Activated CD8-positive, alpha-beta memory T cell treated with anti-CD3 and anti-CD28 coated beads for 36 hours (primary cell): ENCODE measurements at regions not wholly inside any gene's neighbourhood (a gene's known extent, or its start where the extent isn't known, plus 50 kb on each side); places are given as distances from the start of the nearest gene placed in this dataset.

Experiments
- CTCF ChIA-PET: fragments of 350-600 bp; sonication (Branson Sonifier 250); formaldehyde crosslinking; loops from one replicate; lab custom pipeline; 2021; ENCODE audit warnings: antibody characterized with exemption; lab: Charles Lee
- POLR2A ChIA-PET: fragments of 350-600 bp; sonication (Branson Sonifier 250); formaldehyde crosslinking; loops from one replicate; lab custom pipeline; 2021; ENCODE audit warnings: antibody characterized with exemption; lab: Charles Lee

DNA sequence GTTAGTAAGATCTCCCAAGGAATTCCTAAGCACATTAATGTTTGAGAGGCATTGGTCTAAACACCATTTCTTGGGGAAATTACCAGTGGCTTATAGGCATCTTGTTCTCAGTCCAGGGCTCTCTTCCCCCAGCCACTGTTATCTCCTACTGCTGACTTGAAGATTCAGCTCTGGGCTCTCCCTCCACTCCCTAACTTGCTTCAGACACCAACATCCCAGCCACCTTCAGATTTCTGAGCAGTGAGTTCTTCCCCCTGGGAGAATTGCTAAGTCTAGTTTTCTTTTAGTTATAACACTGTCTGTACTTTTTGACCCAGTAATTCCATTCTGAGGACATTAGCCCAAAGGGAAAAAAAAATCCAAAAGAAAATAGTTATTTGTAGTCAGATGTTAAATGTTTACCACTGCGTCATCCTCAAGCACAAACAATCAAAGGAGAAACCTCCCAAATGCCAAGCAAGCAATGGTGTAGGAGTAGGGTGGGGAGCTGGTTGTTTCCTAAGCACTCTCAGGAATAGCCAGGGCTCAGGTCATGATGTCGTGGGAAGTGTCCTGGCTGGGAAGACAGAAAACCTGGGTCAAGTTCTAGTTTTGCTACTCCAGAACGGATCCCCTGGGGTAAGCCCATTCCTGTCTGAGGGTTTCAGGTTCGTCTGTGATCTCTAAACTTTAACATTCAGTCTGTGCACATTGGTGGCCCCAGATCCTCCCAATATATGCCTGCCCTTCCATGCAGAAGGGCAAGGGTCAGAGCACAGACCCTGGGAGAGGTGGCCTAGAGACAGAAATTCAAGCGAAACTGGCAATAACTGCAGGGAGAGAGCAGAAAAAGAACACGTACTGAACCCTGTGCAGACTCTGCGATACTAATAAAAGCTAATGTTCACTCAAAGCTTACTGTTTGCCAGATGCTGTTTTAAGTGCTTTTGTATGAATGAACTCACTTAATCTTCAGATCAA lies 191.1 kb upstream of the FGGY start:
- ChIA-PET CTCF (no interaction called here), POLR2A (no interaction called here)

DNA sequence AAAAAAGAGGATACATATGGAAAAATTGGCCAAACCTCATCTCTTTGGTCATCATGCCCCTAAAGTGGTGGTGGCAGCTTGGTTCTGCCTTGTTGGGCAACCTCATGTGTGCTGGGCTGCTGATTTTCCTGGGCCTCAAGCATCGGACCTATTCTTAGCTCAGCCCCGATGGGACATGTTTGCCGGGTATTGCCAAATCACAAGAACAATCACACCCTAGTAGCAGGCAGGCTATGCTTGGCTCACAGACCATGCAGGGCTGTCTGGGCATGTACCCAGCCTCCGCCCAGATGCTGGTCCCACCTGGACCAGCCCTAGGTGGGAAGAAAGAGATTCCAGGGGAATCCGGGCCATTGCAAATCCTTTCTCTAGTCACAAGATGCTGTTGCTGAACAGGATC lies 189.4 kb upstream of the FGGY start:
- CTCF ChIA-PET, result interaction anchor here (0.5 kb wide), 1 partner anchor 369 kb away, joined by 4 read pairs; no protein-coding TSS in a partner anchor

DNA sequence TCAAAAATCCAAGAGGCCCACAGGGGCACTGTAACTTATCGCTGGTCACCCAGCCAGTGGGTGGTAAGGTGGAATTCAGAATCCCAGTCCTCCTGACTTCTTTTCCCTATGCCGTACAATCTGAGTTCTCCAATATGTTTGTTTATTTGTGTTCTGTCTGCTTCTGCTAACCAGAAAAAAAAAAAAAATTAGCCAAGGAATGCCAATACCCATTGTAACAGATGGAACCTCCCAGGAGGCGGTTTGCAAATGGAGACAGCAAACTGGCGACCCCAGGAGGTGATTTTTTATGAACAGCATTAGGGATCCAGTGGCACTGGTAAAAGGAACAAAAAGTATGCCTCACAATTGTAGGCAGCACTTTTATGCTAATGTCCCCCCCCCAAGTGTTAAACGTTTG lies 189.0 kb upstream of the FGGY start:
- CTCF ChIA-PET, result no interaction called here
- POLR2A ChIA-PET, result no interaction called here

More for the DNA sequence above, 189.4 kb upstream of the FGGY start:
- POLR2A ChIA-PET, result no interaction called here

DNA sequence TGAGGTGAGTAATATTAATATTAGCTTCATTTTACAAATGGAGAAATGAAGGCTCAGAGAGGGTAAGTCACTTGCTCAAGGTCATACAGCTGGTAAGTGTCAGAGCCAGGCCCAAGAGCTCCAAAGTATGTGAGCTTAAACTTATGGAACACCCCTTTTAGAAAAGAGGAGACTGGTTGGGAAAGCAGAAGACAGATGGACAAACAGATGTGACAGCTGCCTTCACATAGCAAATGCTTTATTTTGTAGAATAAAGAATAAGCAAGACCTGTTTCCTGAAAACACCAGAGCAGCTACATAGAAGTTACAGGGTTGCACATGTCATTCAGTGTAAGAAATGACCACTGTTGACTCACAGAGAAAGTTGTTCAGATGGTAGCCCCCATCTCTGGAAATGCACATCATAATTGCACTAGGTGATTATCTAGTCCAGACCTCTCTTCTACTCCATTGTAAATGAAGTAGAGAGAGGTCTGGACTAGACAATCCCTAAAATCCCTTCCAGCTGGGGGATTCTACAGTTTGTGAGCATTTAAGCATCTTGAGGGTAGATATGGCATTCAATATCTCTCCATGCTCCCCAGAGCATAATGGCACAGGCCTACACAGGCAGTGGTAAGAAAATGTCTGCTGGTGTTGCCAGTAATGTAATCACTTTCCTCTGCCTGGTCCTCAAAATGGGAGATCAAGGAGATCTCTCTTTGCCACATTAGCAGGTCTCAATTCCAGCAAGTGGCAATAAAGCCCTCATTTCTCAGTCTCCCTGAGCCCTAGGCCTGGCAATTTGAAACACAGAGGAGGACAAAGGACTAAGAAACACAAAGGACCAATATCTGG lies 188.2 kb upstream of the FGGY start:
- POLR2A ChIA-PET, result no interaction called here
- CTCF ChIA-PET, result no interaction called here

DNA sequence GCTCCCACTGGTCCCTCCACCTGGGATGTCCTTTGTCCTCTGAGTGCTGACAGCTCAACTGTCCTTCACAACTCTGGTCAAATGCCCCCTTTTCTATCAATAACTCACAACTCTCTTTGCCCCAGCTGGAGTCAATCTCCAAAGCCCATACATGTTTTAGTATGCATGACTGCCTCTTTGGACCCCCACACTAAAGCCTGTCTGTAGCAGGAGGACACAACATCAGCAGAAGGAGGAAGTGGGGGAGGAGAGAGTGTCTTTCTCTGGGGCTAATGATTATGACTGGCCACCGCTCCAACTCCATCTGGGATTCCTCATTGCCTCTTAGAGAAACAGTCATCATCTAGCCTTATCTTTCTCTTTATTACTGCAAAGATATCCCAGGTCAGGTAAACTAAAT lies 186.6 kb upstream of the FGGY start:
- ChIA-PET CTCF (no interaction called here), POLR2A (no interaction called here)

DNA sequence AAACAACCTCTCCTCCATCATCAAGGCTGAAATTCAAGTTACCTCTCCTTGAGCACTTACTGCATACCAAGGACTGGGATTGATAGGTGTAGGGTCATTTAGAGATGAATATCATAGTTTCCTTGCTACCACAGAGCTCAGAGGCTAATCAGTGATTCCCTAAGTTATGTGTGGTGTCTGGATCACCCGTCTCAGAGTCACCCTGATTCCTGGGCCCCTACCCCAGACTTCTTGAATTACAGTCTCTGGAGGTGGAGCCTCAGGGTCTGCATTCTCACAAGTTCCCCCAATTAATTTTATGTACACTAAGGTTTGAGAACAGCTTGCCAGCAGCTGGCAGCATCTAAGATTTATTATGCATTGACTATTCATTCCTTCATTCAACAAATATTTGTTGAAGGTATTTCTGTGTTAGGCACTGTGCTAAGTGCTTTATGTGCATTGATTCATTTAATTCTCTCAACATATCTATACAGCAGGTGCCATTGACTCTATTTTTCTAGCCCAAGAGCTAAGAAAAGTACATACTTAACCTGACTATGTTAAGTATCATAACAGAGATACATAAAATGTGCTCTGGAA lies 182.9 kb upstream of the FGGY start:
- CTCF ChIA-PET, result interaction anchor here (1.2 kb wide), 1 partner anchor 17 kb away, joined by 3 read pairs; no protein-coding TSS in a partner anchor
- POLR2A ChIA-PET, result no interaction called here

DNA sequence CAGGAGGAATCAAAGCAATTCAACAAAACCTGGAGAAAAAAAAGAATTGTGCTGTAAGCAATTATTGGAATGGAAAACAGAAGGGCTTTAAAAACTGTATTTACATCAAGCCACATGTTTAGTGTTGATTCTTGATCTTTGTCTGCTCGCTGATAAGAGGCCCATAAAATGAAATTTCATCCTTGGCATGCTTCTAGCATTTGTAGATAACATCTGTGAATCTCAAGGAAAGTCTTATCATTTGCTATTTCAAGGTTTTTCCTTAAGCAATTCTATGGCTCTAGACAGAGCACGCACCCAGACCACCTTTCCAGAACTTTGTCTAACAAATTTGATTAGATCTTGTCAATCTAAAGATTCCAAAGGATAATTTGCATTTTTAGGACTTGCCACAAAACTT lies 181.0 kb upstream of the FGGY start:
- CTCF ChIA-PET, result no interaction called here

DNA sequence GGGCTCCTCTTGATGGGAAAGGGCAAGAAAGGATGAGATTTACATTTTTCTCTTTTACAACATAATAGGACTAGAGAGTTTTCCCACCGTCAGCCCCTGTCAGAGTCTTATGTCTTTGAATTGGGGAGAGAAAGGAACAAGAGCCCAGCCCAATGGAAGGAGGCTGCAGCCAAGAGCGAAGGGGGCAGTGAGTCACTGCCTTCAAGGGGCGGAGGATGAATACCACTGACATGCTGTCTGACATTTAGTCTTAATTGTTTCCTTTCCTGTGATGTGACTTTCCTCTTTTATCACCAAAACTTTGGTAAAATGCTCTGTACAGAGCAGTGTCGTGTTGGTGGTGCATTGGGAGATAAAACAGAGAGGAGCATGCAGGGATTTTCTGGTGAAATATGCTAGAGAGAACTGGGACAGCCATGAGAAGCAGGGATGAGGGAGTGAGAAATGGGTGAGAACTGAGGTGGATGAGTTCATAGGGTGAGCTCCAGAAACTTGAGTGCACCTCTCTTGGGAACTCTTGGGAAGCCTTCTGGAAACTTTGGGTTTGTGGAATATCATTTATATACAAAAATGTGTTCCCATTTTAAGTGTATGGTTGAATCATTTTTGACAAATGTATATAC lies 179.9 kb upstream of the FGGY start:
- CTCF ChIA-PET, result no interaction called here
- POLR2A ChIA-PET, result no interaction called here

More for the DNA sequence above, 181.0 kb upstream of the FGGY start:
- POLR2A ChIA-PET, result no interaction called here

DNA sequence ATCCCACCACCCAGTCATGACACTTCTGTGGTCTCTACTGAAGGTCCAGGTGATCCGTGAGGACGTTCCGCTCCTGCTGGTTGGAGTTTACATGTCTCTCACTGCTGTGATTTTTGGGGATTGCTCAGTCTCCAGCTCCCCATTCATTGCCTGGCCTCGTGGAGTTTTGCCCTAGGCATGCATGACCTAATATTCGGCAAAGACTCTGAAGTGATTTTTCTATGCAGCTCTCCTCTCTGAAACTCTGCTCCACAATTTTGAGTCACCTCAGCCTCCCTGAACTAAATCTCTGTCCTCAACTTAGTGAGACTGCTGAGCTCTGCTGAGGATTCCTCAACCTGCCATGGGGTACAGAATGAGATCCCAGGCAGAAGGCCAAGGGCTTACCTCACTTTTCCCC lies 174.4 kb upstream of the FGGY start:
- ChIA-PET POLR2A (no interaction called here), CTCF (no interaction called here)

DNA sequence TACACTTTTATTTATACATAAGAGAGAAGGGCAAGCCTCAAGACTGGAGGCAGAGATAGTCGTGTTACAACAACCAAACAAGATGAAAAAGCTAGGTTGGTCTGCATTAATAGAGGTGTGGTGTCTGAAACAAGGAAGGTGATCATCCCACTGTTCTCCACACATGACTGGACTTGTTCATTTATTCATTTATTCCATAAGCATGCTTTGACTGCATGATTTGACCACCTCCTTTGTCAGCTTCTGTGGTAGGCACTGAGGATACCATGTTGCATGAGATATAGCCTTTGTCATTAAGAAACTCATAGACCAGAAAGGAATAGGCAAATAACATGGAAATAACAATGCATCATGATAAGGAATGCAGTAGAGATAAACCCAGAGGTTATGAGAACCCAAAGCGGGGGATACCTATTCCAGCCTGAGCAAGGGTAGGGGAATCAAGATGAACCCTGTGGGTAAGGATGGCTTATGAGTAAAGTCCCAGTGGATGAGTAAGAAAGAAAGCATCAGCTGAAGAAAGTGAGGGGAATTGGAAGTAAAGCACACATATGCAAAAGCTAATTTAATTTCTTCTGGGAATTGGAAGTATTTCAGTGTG lies 173.7 kb upstream of the FGGY start:
- ChIA-PET CTCF (no interaction called here), POLR2A (no interaction called here)

DNA sequence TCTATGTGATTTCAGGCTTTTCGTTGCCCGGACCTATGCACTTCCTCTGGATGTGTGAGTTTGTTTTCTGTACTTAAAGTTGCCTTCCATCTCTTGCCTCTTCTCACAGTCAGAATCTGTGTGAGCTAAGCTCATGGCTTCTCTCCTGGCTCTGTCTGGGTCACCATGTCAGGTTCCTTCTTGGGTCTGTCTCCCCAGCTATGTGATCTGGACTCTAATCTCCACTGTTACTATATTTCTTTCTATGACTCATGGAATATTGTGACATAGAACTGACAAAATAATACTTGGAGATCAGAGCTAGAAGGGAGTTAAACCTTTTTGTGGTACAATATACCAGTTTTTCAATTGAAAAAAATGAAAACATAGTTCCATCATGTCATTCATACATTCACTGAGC lies 172.7 kb upstream of the FGGY start:
- CTCF ChIA-PET, result no interaction called here
- POLR2A ChIA-PET, result no interaction called here

DNA sequence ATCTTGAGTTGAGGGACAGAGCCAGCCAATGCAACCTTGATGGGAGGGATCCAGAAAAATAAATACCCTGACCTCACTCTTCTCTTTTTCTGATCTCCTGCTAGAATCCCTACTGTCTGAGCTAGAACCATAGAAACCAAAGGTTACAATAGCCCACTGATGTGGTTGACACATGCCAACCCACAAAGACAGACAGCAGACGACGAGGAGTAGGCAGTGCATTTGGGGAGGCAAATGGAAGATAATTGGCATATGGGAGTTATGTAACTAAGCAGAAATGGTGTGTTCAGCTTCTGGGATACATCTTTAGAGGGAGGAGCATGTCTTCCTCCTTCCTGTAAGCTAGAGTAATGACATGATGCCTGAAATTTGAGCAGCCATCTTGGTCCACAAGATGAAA lies 171.7 kb upstream of the FGGY start:
- ChIA-PET POLR2A (no interaction called here), CTCF (no interaction called here)

DNA sequence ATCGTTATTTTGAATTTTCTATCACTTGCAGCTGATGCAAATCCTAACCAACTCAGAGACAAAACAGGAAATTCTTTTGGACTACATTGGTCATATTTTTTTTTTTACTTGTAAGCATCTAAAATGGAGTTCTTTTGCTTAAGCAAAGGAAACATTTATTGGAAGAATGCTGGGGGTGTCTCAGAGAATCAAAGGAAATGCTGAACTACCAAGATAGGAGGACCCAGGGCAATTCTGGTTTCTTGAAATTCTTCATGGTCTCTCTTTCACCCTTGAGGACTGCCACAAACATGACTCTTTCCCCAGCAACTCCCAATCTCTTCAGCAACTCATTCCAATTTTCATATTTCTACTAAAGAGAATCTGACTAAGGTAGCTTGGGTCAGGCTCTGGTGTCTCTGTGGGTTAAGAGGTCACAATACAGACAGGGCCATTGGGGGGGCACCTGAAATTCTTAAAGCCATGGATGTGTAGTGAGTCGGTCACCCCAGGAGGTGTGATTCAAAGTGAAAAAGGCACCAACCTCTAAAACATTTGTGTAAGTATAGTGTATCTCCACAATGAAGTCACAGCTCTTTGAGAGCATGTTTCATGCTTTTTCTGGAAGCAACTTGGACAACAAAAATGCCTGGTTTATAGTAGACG lies 171.1 kb upstream of the FGGY start:
- POLR2A ChIA-PET, result interaction anchor here (0.7 kb wide), 1 partner anchor 21 kb away, joined by 3 read pairs; no protein-coding TSS in a partner anchor

DNA sequence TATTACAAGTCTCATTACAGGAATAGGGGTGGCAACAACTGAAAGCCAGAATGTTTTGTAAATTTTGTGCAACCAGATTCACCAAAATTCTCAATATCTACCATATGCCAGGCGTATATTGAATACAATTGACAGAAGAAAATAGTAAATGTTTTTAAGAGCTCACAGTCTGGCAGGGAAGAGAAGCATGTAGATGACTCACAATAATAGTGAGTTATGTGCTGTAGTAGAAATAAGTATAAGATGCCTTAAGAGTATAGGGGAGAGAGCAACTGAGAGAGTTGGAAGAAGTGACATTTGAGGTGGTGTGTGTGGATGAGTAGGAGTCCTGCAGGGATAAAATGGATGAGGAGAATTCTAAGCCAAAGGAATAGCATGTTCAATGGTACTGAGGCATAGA lies 170.5 kb upstream of the FGGY start:
- ChIA-PET POLR2A (no interaction called here), CTCF (no interaction called here)

More for the DNA sequence above, 171.1 kb upstream of the FGGY start:
- CTCF ChIA-PET, result no interaction called here

DNA sequence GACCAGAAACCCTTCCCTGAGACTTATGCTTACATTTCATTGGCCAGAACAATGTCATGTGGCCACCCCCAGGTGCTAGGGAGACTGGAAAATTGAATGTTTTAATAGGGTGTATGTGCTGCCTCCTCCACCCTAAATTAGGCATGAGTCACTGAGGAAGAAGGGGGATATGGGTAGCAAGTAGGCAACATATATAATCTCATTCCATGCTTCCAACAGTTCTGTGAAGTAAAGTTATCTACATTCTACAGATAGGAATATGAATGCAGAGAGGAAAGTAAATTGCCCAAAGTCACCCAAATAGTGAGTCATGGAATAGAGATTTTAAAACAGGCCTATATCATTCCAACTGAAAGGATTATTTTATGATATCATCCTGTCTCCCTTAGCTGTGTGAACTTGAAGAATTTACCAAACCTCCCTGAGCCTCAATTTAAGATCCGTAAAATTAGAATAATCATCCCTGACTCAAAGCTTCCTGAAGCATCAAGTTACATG lies 168.6 kb upstream of the FGGY start:
- ChIA-PET POLR2A (no interaction called here), CTCF (no interaction called here)

DNA sequence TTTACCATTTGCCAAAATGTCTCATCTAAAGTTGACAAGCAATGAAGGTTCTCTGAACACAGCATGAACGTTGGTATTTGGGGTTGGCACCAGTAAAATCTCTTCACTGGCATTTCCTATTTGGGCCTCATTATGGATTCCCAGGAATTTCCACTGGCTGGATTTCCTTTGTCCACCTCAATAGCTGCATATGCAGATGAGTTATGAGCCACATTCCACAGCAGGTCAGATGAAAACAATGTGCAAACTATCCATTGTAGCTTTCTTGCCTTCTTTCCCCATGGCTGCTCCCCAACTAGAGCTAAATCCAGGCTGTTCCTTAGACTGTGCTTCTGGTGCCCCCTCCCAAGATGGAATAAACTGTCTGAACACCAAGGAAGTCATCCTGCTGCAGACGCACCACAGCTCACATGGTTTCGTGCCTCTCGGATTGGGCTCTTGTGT lies 168.1 kb upstream of the FGGY start:
- ChIA-PET CTCF (no interaction called here), POLR2A (no interaction called here)

DNA sequence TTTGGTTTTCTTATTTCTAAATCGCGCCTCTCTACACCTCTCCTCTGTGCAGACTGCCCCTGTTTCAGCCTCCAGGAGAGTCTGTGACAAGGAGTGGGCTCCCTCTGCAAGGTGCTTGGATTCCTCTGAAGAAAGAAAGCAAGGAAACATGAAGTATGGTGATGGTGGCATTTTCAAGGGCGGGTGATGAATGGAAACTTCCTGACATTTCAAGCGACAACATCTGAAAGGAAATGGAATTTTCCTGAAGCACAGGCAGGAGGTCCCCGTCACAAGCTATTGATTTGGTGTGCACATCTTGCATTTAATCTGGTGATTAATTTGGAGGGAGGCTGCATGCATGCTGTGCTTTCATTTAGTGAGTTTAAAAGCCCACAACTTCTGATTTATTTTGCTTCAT lies 164.6 kb upstream of the FGGY start:
- CTCF ChIA-PET, result no interaction called here
- POLR2A ChIA-PET, result no interaction called here

DNA sequence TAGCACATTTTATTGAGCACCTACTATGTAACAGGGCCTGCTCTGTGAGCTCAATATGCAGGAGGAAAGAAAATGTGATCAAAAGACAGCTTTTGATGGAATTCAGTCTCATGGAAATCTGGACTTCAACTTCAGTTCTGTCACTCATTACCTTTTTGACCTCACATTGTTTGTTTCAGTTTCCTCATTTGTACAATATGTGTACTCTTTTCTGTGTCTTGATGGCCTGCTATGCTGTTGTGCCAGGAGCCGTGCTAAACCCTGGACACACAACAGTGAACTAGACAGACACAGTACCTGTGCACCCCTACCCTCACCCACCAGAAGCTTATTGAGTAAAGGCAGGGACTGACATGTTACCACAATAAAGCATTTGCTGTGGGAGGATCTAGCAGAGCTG lies 162.9 kb upstream of the FGGY start:
- ChIA-PET CTCF (no interaction called here), POLR2A (no interaction called here)
